T-helper 22 cell (primary cell): ENCODE measurements at regions not wholly inside any gene's neighbourhood (a gene's known extent, or its start where the extent isn't known, plus 50 kb on each side); places are given as distances from the start of the nearest gene placed in this dataset.
"Not testable (repeated sequence)": the region's sequence is repeated elsewhere in the genome, so short reads cannot be mapped to it uniquely, and the experiment has no call there.

Source experiments
- DNase-seq: peaks from one replicate; pipeline ENCODE4 v3.0.0-alpha.2; 2020; ENCODE audit warnings: low read depth

DNA sequence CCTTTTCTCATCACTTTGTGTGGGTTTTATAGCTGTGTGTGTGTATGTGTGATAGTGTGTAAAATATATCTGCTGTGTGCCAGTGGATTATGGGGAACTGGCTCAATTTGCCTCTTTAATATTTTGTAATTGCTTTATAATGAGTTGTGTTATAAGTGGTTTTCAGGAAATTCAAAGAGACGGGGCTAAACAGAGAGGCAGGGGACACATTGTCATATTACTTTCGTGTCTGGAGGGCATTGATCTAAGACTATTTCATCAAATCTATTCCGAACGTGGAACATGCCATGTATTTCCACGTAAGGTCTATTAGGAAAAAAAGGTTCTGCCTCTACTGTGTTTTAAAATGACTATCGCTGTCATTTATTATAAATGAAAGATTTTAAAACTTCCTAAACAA lies 793.2 kb upstream of the TMEM132C start:
- DNase-seq: no peak

GRCh38 chr12:127479256-127479655 lies 787.7 kb upstream of the TMEM132C start:
- no peak for DNase-seq

- DNase-seq: no peak
Observed at GRCh38 chr12:127480775-127481314, 786.1 kb upstream of the TMEM132C start.

DNA sequence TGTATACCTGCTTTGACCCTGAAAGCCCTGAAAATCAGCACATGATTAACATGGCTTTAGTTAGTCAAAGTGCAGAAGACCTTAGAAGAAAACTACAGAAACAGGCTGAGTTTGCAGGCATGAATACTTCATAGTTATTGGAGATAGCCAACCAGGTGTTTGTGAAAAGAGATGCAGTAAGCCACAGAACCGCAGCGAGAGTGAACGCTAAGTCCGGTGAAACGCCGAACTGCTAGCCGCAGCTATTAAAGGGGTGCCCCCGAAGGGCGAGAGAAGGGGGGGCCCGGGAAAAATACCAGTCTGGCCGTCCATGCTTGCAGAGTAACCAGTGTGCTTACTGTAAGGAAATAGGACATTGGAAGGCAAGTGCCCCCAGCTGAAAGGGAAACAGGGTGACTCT lies 784.0 kb upstream of the TMEM132C start:
- no peak for DNase-seq

GRCh38 chr12:127485528-127485927 lies 781.4 kb upstream of the TMEM132C start:
- no peak for DNase-seq

GRCh38 chr12:127487031-127487430 lies 779.9 kb upstream of the TMEM132C start:
- DNase-seq: no peak

GRCh38 chr12:127489061-127489460 lies 777.9 kb upstream of the TMEM132C start:
- no peak for DNase-seq

DNA sequence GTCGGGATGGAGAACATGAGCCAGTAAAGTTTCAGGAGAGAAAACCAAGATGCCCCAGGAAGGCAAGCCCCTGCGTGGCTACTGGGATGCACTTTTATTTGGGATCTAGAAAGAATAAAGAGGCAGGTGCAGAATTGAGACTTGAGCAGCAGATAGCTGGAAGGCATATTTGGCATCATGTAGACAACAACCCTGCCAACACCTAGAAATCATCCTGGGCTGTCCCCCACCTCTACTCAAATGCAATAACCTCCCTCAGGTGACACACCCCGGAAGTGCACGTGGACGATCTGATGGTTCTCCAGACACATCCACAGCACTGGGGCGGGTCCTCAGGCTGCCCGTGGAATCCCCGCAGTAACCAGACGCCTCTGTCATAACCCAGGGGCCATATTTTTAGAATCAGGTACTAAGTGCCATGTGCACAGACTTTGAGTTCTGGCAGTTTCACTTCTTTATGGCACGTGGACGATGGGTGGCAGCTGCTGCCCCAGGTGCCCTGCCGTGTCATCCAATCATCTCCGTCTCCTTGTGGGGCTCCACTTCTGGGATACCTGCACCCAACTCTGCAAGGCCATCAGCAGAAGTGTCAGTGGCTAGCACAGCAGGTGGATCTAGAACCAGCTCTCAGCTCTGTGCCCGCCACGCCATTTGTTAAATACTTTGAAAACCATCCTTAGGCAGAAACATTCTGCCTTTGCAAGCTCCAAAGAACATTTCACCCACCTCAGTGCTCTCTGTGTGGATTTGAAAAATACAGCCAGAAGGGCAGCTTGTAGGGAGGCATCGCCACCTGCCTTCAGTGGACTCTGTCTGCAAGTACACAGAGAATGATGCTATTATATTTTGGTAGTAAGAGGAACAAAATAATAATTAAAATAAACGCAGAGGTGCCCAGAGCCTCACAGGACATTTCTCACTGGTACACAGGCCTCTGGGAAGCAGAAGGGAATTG lies 771.7 kb upstream of the TMEM132C start:
- no peak for DNase-seq

DNA sequence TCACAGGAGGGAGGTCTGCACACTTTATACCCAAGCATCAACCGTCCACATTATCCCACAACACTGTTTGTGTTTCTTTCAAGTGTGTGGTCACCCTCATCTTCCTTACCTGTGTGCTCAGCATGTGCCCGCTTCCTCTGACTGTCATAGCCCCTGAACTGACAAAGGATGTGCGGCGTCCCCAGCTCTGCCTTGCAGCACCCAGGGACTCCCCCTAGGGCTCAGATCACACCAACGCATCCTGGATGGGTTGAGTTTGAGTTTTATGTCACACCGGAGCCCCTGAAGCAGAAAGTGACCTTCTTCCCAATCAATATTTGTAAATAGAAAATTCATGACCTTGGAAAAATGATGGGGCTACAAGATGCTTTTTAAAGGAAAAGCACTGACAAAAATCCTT lies 770.7 kb upstream of the TMEM132C start:
- DNase-seq: no peak

GRCh38 chr12:127500512-127501035 lies 766.4 kb upstream of the TMEM132C start:
- no peak for DNase-seq

- no peak for DNase-seq
Observed at GRCh38 chr12:127501916-127502315, 765.1 kb upstream of the TMEM132C start.

- no peak for DNase-seq
Observed at GRCh38 chr12:127503246-127503645, 763.7 kb upstream of the TMEM132C start.

GRCh38 chr12:127503996-127504395 lies 763.0 kb upstream of the TMEM132C start:
- not testable (repeated sequence) for DNase-seq

DNA sequence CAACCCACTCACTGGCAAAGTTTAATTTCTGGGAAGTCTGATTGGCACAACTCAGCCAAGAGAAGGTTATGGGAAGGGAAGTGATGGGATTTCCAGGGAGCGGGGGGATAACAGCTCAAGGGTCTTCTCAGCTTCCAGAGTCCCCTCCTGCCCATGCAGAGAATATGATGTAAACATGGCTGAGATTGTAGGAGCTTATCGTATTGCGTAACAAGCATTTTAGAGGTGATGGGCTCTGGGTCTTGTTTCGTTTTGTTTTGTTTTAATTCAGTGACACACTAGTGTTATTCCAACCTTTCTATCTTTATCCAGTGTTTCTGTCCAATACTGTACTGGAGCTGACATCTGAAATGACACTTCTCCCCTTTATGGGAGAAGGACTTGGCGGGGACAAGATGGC lies 762.1 kb upstream of the TMEM132C start:
- no peak for DNase-seq

- DNase-seq: no peak
Observed at GRCh38 chr12:127507341-127507740, 759.6 kb upstream of the TMEM132C start.

DNA sequence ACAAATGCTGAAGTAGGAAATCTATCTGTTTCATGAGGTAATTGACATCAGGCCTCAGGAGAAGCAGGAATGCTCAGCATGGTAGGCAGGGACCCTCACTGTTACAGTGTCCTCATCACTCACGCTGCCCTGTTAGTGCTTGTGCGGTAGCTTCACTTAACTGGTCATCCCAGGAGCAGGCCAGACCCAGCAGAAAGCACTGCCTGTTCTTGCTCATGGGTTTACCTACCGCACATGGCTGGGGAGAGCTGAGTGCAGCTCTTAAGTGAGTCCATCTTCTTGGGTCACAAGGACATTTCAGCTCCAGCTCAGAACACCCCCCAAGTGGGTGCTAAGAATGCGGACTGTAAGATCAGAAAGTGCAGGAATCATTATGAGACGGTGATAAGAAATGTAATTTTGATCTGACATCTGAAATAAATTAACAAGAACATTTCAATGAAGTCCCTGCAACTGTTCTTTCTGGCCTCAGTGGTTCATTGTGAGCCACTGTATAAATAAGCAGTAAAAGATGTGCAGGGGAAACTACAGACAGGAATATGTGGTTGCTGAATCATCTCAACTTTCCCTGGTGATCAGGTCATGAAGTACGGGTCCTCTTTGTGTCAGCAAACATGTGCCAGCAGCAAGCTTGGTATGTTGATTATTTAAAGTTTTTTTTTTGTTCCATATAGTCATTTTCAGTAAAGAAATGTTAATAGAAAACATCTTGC lies 757.7 kb upstream of the TMEM132C start:
- DNase-seq: no peak

DNA sequence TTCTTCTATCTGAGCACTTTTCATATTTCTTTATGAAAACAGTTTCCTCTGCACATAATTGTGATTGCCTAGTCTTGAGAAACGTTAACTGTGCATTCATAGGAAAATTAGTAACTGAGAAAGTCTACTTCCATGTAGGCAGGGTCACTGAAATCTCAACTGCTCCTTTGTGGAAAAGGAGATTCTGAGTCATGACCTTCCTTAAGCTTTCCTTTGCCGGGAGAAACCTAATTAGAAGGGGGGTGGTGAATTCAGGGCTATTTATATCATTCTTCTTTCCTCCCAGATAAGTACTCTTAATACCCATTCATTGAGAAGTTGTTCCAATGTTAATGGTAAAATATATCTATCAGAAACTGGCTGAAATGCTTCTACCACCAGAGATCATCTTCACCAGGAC lies 751.0 kb upstream of the TMEM132C start:
- no peak for DNase-seq

GRCh38 chr12:127516467-127516866 lies 750.5 kb upstream of the TMEM132C start:
- no peak for DNase-seq

DNA sequence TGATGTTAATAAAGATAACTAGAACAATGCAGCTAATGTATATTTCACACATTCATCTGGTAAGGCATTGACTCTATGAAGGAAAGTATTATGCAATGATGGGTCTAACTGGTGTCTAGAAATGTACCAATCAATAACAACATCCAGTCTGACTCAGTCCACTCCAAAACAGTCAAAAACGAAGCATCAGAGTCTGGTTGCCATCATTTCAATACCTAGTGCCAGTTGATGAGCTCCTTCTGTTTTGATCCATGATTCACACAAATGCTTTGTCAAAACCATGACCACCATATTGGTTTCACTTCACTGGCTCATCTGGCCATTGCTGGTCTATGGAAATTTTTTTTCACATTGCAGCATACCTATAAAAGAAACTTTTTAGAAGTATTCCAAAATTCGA lies 747.2 kb upstream of the TMEM132C start:
- no peak for DNase-seq

- DNase-seq: no peak
Observed at GRCh38 chr12:127526925-127527324, 740.0 kb upstream of the TMEM132C start.

GRCh38 chr12:127528551-127528950 lies 738.4 kb upstream of the TMEM132C start:
- no peak for DNase-seq

DNA sequence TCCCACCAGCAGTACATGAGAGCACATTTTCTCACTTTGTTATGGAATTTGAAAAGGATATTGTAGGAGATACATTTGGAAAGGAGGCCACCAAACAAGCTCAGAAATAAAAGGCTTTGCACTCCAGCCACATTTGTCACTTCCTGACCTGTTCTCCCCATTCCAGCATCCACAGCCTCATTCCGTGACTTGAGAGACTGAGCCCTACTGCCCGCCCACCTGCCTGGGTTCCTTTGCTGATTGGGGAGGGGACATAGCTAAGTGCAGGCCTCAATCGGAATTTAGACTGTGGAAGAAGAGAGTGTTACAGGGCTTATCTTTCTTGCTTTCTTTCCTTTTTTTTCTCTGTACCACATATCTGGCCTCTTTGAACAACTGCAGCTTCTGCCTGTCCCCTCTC lies 735.4 kb upstream of the TMEM132C start:
- DNase-seq: no peak

DNA sequence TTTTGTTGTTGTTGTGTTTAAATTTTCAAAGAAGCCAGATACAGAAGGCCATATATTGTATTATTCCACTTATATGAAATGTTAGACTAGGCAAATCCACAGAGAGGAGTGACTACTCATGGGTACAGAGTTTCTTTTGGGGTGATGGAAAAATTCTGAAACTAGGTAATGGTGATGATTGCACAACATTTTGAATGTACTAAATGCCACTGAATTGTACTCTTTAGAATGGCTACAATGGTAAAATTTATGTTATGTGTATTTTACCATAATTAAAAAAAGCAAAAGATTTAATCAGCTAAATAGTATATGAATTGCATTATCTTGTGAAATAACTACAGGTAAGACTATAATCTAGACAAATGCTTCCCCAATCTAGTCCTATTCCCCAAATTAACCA lies 733.6 kb upstream of the TMEM132C start:
- DNase-seq: no peak
